Osteocyte (in vitro differentiated cells): ENCODE measurements at regions not wholly inside any gene's neighbourhood (a gene's known extent, or its start where the extent isn't known, plus 50 kb on each side); places are given as distances from the start of the nearest gene placed in this dataset.

ENCODE experiments used
- DNase-seq: peaks from one replicate; pipeline ENCODE4 v3.0.0; 2021; ENCODE audit warnings: mixed read lengths; ENCODE audit not compliant: unreplicated experiment; ENCODE audit errors: extremely low spot score
- H3K27ac Mint-ChIP-seq: one replicate; pipeline ENCODE4 v1.8.0; 2021; ENCODE audit warnings: mild to moderate bottlenecking, mixed read lengths; ENCODE audit not compliant: unreplicated experiment
- H3K27me3 Mint-ChIP-seq: one replicate; pipeline ENCODE4 v1.8.0; 2021; ENCODE audit warnings: mixed read lengths; ENCODE audit not compliant: unreplicated experiment
- H3K36me3 Mint-ChIP-seq: one replicate; pipeline ENCODE4 v1.8.0; 2021; ENCODE audit warnings: mixed read lengths; ENCODE audit not compliant: unreplicated experiment
- H3K4me1 Mint-ChIP-seq: one replicate; pipeline ENCODE4 v1.8.0; 2021; ENCODE audit warnings: mixed read lengths; ENCODE audit not compliant: unreplicated experiment
- H3K4me3 Mint-ChIP-seq: one replicate; pipeline ENCODE4 v1.8.0; 2021; ENCODE audit warnings: mild to moderate bottlenecking, moderate library complexity, mixed read lengths; ENCODE audit not compliant: unreplicated experiment
- H3K9me3 Mint-ChIP-seq: one replicate; pipeline ENCODE4 v1.8.0; 2021; ENCODE audit warnings: mixed read lengths; ENCODE audit not compliant: unreplicated experiment
- TF ChIP-seq, protein P1 (sequence below): fragments of 200-600 bp; sonication (generic); IDR thresholded peaks from 2 replicates; pipeline ENCODE4 v1.5.0; 2021; ENCODE audit warnings: antibody characterized with exemption, mild to moderate bottlenecking, moderate library complexity

DNA sequence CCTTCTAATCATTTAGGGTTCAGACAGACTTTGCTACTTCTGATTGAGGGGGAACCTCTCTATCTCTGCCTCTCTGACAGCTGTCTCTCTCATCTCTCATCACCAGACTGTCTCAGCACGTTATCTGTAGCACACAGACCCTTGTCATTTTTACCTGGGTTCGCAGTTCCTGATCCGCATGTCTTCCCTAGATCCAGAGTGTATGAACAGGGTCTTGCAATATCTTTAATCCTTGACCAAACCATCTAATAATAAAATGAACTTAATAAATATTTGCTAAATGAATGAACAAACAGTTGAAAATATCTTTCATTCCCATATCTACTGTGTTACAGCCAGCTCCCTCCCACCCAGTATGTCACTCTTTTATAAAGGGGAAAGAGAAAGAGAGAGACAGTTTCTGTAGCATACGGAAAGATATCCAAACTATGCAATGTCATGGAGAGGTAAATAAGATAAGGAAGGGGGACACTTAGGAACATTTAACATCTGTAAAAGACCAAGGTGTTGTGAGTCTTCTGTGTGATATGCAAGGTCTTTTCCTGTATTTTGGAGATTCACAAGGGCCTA lies 507.6 kb downstream of the SUCLG1 start:
- H3K27me3 Mint-ChIP-seq, result no peaks in the 10 kb centered on the region
- H3K36me3 Mint-ChIP-seq, result no peaks in the 10 kb centered on the region
- H3K27ac Mint-ChIP-seq, result no peak overlapping the region
- H3K9me3 Mint-ChIP-seq, result no peaks in the 10 kb centered on the region
- no peak for DNase-seq
- H3K4me1 Mint-ChIP-seq, result no peaks in the 10 kb centered on the region
- no peak overlapping the region for H3K4me3 Mint-ChIP-seq
- TF ChIP-seq, protein P1, sequence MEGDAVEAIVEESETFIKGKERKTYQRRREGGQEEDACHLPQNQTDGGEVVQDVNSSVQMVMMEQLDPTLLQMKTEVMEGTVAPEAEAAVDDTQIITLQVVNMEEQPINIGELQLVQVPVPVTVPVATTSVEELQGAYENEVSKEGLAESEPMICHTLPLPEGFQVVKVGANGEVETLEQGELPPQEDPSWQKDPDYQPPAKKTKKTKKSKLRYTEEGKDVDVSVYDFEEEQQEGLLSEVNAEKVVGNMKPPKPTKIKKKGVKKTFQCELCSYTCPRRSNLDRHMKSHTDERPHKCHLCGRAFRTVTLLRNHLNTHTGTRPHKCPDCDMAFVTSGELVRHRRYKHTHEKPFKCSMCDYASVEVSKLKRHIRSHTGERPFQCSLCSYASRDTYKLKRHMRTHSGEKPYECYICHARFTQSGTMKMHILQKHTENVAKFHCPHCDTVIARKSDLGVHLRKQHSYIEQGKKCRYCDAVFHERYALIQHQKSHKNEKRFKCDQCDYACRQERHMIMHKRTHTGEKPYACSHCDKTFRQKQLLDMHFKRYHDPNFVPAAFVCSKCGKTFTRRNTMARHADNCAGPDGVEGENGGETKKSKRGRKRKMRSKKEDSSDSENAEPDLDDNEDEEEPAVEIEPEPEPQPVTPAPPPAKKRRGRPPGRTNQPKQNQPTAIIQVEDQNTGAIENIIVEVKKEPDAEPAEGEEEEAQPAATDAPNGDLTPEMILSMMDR, result no peak

DNA sequence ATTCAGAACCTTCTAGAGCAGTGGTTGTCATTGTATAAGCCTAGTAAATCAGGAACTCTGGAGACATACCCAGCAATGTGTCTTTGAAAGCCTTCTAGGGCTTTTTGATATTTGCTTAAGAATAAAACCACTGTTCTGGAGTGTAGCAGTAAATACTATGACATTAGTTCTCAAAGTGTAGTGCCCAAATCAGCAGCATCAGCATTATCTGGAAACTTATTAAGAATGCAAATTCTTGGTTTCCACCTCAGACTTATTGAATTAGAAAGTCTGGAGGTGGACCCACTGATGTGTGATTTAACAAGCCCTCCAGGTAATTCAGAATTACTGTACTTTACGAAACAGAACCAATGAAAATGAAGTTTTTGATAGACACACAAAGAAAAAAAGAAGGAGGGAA lies 509.7 kb downstream of the SUCLG1 start:
- no peaks in the 10 kb centered on the region for H3K4me1 Mint-ChIP-seq
- TF ChIP-seq, protein P1, result no peak
- no peak overlapping the region for H3K27ac Mint-ChIP-seq
- H3K9me3 Mint-ChIP-seq, result no peaks in the 10 kb centered on the region
- H3K27me3 Mint-ChIP-seq, result no peaks in the 10 kb centered on the region
- H3K4me3 Mint-ChIP-seq, result no peak overlapping the region
- DNase-seq, result no peak
- H3K36me3 Mint-ChIP-seq, result no peaks in the 10 kb centered on the region

DNA sequence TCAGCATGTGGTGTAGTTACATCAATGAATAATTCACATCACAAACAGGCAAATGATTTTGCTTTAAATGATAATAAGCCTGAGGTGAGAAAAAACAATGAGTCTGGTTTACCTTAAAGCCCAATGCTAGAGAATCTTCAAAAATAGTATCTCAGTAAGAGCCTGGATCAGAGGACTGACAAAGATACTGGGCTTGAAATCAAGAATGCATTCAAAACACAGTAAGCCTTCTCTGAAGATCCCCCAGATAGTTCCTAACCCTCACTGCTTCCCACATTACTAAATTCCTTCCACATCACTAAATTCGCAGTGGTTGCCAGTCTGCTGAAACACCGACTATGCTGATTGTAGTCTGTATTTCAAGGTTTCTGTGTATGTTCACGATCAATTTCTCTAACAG lies 514.9 kb downstream of the SUCLG1 start:
- Mint-ChIP-seq H3K27me3 (no peaks in the 10 kb centered on the region), H3K36me3 (no peaks in the 10 kb centered on the region), H3K4me3 (no peak overlapping the region), H3K27ac (no peak overlapping the region), H3K4me1 (no peaks in the 10 kb centered on the region), H3K9me3 (no peaks in the 10 kb centered on the region)
- TF ChIP-seq, protein P1, result no peak
- no peak for DNase-seq

DNA sequence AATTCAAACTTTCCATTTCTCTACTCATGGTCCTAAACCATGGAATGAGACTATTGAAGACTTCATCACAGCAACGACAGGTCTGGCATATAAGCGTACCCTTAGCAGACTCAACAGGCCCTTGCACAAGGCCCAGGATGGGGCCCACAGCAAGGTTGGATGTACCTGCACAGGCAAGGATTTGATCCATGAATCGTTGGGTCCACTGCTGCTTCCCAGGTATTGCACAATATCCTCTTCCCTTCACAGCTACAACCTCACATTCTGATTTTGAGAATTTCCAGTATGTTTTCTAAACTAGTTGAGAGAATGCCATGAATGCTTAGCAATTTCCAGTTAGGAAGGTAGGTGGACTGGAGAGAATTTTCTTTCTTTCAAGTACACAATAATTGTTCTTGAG lies 515.8 kb downstream of the SUCLG1 start:
- TF ChIP-seq, protein P1, result no peak
- no peak for DNase-seq
- Mint-ChIP-seq H3K4me3 (no peak overlapping the region), H3K4me1 (no peaks in the 10 kb centered on the region), H3K9me3 (no peaks in the 10 kb centered on the region), H3K27ac (no peak overlapping the region), H3K36me3 (no peaks in the 10 kb centered on the region), H3K27me3 (no peaks in the 10 kb centered on the region)

DNA sequence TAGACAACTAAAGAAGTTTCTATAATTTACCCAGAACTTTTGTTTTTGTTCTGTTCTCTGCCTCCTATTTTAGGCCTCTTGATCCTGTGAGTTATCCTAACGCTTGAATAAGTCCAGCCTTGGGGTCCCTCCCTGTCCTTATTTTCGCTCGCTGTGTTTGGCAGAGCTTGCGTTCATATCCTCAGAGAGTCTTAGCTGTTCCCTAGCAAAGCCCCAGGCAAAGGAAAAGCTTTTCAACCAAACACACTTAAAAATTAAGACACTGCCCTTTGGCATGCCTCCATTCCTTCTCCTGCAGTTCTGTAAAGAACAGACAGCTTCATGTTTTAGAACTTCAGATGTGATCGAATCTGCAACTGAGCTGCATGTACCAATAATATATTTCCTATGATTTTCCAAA lies 517.2 kb downstream of the SUCLG1 start:
- DNase-seq, result no peak
- no peaks in the 10 kb centered on the region for H3K9me3 Mint-ChIP-seq
- no peaks in the 10 kb centered on the region for H3K4me1 Mint-ChIP-seq
- no peak overlapping the region for H3K4me3 Mint-ChIP-seq
- no peaks in the 10 kb centered on the region for H3K36me3 Mint-ChIP-seq
- no peaks in the 10 kb centered on the region for H3K27me3 Mint-ChIP-seq
- TF ChIP-seq, protein P1, result no peak
- no peak overlapping the region for H3K27ac Mint-ChIP-seq
